Gastroesophageal sphincter (tissue), 4 donors: ENCODE measurements at regions not wholly inside any gene's neighbourhood (a gene's known extent, or its start where the extent isn't known, plus 50 kb on each side); places are given as distances from the start of the nearest gene placed in this dataset.
"Not testable (repeated sequence)": the region's sequence is repeated elsewhere in the genome, so short reads cannot be mapped to it uniquely, and the experiment has no call there.

Source experiments
- ATAC-seq: fragments of 150-250 bp; one replicate; pipeline ENCODE4 v1.9.1; 2016; ENCODE audit warnings: mild to moderate bottlenecking, moderate library complexity
- H3K27ac ChIP-seq, 4 donors: fragments of 200-600 bp; sonication (generic) in 3 of 4; 1 replicate in 3 of 4; 2 replicates in 1 of 4; pipeline ENCODE4 v1.5.1; 2016 to 2019
- H3K27me3 ChIP-seq: fragments of 200-600 bp; sonication (generic); one replicate; pipeline ENCODE4 v1.5.1; 2019
- H3K36me3 ChIP-seq, 2 donors: fragments of 200-600 bp; sonication (generic); one replicate each; pipeline ENCODE4 v1.5.1; 2019; ENCODE audit warnings: control low read depth in 1 of 2
- H3K4me1 ChIP-seq, 3 donors: fragments of 200-600 bp; sonication (generic); 1 replicate in 2 of 3; 2 replicates in 1 of 3; pipeline ENCODE4 v1.5.1; 2016 to 2019; ENCODE audit warnings: control low read depth in 2 of 3
- H3K4me3 ChIP-seq, 2 donors: fragments of 200-600 bp; sonication (generic); one replicate each; pipeline ENCODE4 v1.5.1; 2019; ENCODE audit warnings: mild to moderate bottlenecking in 1 of 2, moderate library complexity in 1 of 2
- H3K9me3 ChIP-seq, 3 donors: fragments of 200-600 bp; sonication (generic); one replicate each; pipeline ENCODE4 v1.5.1; 2017 to 2019; ENCODE audit warnings: control low read depth in 2 of 3
- POLR2A ChIP-seq, 2 donors: fragments of 450-650 bp; IDR thresholded peaks; one replicate each; pipeline ENCODE4 v1.6.1; 2017; ENCODE audit warnings: antibody characterized with exemption in 2 of 2, mild to moderate bottlenecking in 2 of 2, moderate library complexity in 1 of 2
- WGBS, 2 donors: methylation state at CpG; one replicate each; pipeline ENCODE4 v1.1.5; 2018; ENCODE audit warnings: low coverage in 1 of 2; 5-methylcytosine and 5-hydroxymethylcytosine counted together
- small RNA-seq, 4 donors: library from RNA; depleted of rRNA; stranded (forward); fragments of <200 nt; gene quantifications; one replicate each; pipeline ENCODE3, GENCODE V24; 2016
- TF ChIP-seq, protein P1 (sequence below), 4 experiments: fragments of 200-600 bp in 2 of 4; fragments of 450-650 bp in 2 of 4; sonication (generic) in 1 of 4; IDR thresholded peaks; one replicate each; pipeline ENCODE4 v1.5.1; 2017 to 2019; ENCODE audit warnings: antibody characterized with exemption in 4 of 4, mild to moderate bottlenecking in 2 of 4, moderate library complexity in 2 of 4

DNA sequence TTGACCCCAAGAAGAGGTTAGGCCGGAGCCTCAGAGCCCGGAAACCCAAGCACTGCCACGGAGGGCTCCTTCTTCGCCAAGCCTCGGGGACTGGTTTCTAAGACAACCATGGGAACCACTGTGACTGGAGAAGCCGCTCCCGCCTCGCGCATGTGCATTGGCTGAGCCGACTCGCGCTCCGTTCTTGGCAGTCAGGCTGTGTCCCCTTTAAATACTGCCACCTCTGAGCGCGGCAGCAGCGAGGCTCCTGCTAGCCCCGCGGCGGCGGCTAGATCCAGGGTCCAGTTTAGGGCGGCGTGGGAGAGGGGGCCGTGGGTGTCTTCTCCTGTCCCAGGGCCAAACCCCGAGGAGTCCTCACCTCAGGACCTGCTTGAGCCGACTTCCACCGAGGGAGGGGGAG is 457.1 kb upstream of the ZNG1F start:
- H3K27ac ChIP-seq, H3K36me3 ChIP-seq, ATAC-seq, H3K4me3 ChIP-seq, H3K4me1 ChIP-seq, H3K9me3 ChIP-seq, H3K27me3 ChIP-seq: not testable (repeated sequence)
- WGBS, 2 donors = no CpG with 5 or more reads among the region's 26 CpGs

DNA sequence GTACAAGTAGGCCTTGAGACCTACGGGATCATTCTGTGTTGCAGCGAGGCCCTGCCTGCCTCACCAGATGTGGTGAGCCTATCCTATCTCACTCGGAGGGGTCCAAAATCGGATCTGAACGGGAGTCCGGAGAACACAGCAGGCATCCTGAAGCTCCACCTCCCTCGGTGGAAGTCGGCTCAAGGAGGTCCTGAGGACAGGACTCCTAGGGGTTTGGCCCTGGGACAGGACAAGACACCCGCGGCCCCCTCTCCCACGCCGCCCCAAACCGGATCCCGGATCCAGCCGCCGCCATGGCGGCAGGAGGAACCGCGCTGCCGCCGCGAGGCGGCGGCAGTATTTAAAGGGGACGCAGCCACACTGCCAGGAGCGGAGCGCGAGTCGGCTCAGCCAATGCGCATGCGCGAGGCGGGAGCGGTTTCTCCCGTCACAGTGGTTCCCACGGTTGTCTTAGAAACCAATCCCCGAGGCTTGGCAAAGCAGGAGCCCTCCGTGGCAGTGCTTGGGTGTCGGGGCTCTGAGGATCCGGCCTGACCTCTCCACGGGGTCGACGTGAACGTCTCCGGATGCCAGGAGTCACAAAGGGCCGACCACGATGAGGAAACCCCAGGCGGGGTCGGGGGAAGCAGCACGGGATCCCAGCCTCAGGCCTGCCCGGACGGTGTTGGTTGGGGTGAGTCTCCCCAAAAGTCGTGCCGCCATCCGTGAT is 454.6 kb upstream of the ZNG1F start:
- TF ChIP-seq POLR2A (IDR thresholded peaks at IDR 0.05) = peak in 1 of 2 donors; percentile 17
- TF ChIP-seq, protein P1, sequence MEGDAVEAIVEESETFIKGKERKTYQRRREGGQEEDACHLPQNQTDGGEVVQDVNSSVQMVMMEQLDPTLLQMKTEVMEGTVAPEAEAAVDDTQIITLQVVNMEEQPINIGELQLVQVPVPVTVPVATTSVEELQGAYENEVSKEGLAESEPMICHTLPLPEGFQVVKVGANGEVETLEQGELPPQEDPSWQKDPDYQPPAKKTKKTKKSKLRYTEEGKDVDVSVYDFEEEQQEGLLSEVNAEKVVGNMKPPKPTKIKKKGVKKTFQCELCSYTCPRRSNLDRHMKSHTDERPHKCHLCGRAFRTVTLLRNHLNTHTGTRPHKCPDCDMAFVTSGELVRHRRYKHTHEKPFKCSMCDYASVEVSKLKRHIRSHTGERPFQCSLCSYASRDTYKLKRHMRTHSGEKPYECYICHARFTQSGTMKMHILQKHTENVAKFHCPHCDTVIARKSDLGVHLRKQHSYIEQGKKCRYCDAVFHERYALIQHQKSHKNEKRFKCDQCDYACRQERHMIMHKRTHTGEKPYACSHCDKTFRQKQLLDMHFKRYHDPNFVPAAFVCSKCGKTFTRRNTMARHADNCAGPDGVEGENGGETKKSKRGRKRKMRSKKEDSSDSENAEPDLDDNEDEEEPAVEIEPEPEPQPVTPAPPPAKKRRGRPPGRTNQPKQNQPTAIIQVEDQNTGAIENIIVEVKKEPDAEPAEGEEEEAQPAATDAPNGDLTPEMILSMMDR (IDR thresholded peaks at IDR 0.05) = peak in 3 of 4 experiments; percentile 33 to 56 (median 48)
- 7% methylated on average over 5 of the region's 55 CpGs; no CpG with 5 or more reads in 1 of the 2 donors for WGBS, 2 donors
- H3K4me1 ChIP-seq, H3K36me3 ChIP-seq, H3K27me3 ChIP-seq, H3K9me3 ChIP-seq: not testable (repeated sequence)
- Histone ChIP-seq H3K4me3 (peak overlapping the region; percentile 35 to 50), H3K27ac (peak overlapping the region; percentile 34 to 79 (median 76))
- ATAC-seq = peak; percentile 90

DNA sequence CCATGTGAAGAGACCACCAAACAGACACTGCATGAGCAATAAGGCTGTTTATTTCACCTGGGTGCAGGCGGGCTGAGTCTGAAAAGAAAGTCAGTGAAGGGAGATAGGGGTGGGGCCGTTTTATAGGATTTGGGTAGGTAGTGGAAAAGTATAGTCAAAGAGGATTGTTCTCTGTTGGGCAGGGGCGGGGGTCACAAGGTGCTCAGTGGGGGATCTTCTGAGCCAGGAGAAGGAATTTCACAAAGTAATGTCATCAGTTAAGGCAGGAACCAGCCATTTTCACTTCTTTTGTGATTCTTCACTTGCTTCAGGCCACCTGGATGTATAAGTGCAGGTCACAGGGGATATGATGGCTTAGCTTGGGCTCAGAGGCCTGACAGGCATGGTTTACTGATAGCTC is 444.6 kb upstream of the ZNG1F start:
- H3K27ac ChIP-seq, H3K4me3 ChIP-seq, H3K9me3 ChIP-seq, H3K27me3 ChIP-seq, H3K4me1 ChIP-seq, ATAC-seq, H3K36me3 ChIP-seq: not testable (repeated sequence)
- WGBS, 2 donors = 45 to 71% methylated on average over 2 to 3 of the region's 3 CpGs

DNA sequence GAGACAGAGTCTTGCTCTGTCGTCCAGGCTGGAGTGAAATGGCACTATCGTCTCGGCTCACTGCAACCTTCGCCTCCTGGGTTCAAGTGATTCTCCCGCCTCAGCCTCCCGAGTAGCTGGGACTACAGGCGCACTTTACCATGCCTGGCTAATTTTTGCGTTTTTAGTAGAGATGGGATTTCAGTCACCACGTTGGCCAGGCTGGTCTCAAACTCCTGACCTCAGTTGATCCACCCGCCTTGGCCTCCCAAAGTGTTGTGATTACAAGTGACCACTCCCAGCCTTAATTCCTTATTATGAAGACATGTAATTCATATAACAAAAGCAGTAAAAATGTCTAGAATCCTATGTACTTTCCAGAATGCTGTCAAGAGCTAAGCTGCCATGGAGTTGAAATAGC is 434.5 kb upstream of the ZNG1F start:
- not testable (repeated sequence) for H3K27ac ChIP-seq, H3K27me3 ChIP-seq, H3K4me3 ChIP-seq, H3K4me1 ChIP-seq, H3K36me3 ChIP-seq, ATAC-seq, H3K9me3 ChIP-seq
- 78% methylated on average over 5 of the region's 10 CpGs; no CpG with 5 or more reads in 1 of the 2 donors for WGBS, 2 donors

DNA sequence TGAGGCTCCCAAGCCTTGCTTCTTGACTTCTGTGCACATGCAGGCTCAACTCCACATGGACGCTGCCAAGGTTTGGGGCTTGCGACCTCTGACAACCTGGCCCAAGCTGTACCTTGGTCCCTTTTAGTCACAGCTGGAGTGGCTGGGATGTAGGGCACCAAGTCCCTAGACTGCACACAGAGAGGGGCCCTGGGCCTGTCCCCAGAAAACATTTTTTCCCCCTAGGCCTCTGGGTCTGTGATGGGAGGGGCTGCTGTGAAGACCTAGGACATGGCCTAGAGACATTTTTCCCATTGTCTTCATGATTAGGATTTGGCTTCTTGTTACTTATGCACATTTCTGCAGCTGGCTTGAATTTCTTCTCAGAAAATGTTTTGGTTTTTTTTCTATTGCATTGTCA is 430.1 kb upstream of the ZNG1F start:
- not testable (repeated sequence) for H3K36me3 ChIP-seq, H3K27me3 ChIP-seq, ATAC-seq, H3K4me1 ChIP-seq, H3K27ac ChIP-seq, H3K4me3 ChIP-seq, H3K9me3 ChIP-seq
- no CpG with 5 or more reads among the region's 2 CpGs for WGBS, 2 donors

DNA sequence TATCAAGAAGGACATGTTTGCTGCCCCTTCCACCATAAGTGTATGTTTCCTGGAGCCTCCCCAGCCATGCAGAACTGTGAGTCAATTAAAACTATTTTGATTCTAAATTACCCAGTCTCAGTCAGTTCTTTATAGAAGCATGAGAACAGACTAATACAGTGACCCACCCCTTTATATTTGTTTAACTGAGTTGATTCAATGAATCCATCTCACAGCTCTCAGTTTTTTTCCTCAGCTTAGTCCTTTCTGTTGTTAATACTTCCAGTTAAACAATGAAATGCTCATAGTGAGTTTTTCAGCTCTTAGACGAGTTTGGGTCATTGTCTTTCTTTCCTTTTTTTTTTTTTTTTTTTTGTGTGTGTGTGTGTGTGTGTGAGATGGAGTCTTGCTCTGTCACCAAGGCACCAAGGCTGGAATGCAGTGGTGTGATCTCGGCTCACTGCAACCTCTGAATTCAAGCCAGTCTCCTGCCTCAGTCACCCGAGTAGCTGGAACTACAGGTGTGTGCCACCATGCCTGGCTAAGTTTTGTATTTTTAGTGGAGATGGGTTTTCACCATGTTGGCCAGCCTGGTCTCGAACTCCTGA is 417.9 kb upstream of the ZNG1F start:
- H3K4me1 ChIP-seq, H3K4me3 ChIP-seq, ATAC-seq, H3K27ac ChIP-seq, H3K27me3 ChIP-seq, H3K9me3 ChIP-seq, H3K36me3 ChIP-seq: not testable (repeated sequence)
- no CpG with 5 or more reads among the region's 4 CpGs for WGBS, 2 donors

DNA sequence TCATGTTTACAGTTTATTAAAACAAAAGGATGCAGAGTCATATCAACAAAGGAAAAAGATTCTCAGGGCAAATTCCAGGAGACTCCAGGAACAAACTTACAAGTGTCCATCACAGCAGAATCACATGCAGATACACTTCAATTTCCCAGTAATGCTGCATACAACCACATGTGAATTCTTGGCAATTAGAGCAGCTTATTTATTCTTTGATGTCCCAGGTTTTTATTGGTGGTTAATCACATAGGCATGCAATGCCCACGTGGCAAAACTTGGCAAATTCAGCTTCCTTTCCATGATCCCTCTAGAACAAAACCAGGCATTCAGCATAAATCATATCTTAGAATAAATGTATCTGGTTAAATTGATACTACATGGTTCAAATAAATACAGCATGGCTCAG is 376.5 kb upstream of the ZNG1F start:
- H3K27me3 ChIP-seq, H3K36me3 ChIP-seq, H3K4me1 ChIP-seq, ATAC-seq, H3K4me3 ChIP-seq, H3K9me3 ChIP-seq, H3K27ac ChIP-seq: not testable (repeated sequence)
- WGBS, 2 donors = 33 to 43% methylated on average over 1 of the region's 1 CpG

Small RNA genes lying in the stretch of these regions (small RNA-seq; reads per million reads assigned to genes)
- 0 reads per million in 4 donors for gene AL591926.1
- 0 reads per million in 4 donors for gene AL591926.4
- gene AL591926.5 = 0 reads per million in 4 donors
- gene AL591926.6 = 0 reads per million in 4 donors
- 0 reads per million in 4 donors for gene AL591926.8
- 0 reads per million in 4 donors for gene AL591926.9
- gene RF00019 = 0 reads per million in 4 donors
- gene RF00156 = 0 reads per million in 4 donors
- 0 reads per million in 4 donors for gene RN7SL565P
